ENCODE measurements at regions not wholly inside any gene's neighbourhood (a gene's known extent, or its start where the extent isn't known, plus 50 kb on each side); places are given as distances from the start of the nearest gene placed in this dataset.

- 10% methylated on average over 3 of the region's 3 CpGs for WGBS (ENCODE audit: low lambda C conversion rate)
- Histone ChIP-seq H3K4me2 (ENCODE audit: low read depth, low read length) (no peak overlapping the region), H3K9ac (ENCODE audit: insufficient read depth, low read depth, low read length) (no peak overlapping the region), H4K20me1 (ENCODE audit: insufficient read depth, low read length) (no peaks in the 10 kb centered on the region), H3K36me3 (replicated peaks in 1 of 2; ENCODE audit: control insufficient read depth in 1 of 2, insufficient read depth in 2 of 2, low read length in 2 of 2) (no peaks in the 10 kb centered on the region), H3K27me3 (ENCODE audit: control insufficient read depth in 1 of 2, insufficient read depth in 2 of 2, low read length in 2 of 2) (no peaks in the 10 kb centered on the region), H3K27ac (ENCODE audit: extremely low read length, insufficient read depth, low read length) (no peak overlapping the region), H3K9me3 (ENCODE audit: low read length) (no peaks in the 10 kb centered on the region), H3K79me2 (ENCODE audit: insufficient read depth, low read length) (no peaks in the 10 kb centered on the region), H3K4me3 (replicated peaks in 1 of 3; ENCODE audit: insufficient read depth in 1 of 3, low read depth in 2 of 3, low read length in 3 of 3) (no peak overlapping the region), H3K4me1 (ENCODE audit: insufficient read depth, low read length) (no peaks in the 10 kb centered on the region), H2AFZ (ENCODE audit: low read length) (no peak overlapping the region)
- ATAC-seq = no peak
- no TSS peak for BruUV-seq (replicated peaks)
- FAIRE-seq = no peak
- in situ Hi-C loops (cut with HindIII; ENCODE audit: extremely low pct_ligation_motif_present, low pct_unique_long_range_greater_than_20kb) = loop anchor here (25.0 kb wide), 1 partner anchor 658 kb away; the partner anchor contains the start of gene TGFB2
- ChIA-PET POLR2A (no interaction called here), CTCF (ENCODE audit: low intra/inter-chr PET ratio, low total read pairs) (no interaction called here)
- no peak for TF ChIP-seq CEBPB (IDR thresholded peaks at IDR 0.05; ENCODE audit: borderline replicate concordance, low read depth, low read length)
- TF ChIP-seq SNAPC2 (CRISPR knock-in tag; IDR thresholded peaks at IDR 0.05) = no peak
- TF ChIP-seq ZNF747 (CRISPR knock-in tag; IDR thresholded peaks at IDR 0.05; ENCODE audit: borderline replicate concordance) = no peak
- TF ChIP-seq ZNF660 (CRISPR knock-in tag; IDR thresholded peaks at IDR 0.05; ENCODE audit: borderline replicate concordance, low read depth) = no peak
- no peak for TF ChIP-seq ZBTB14 (CRISPR knock-in tag; IDR thresholded peaks at IDR 0.05)
- TF ChIP-seq ZNF605 (CRISPR knock-in tag; IDR thresholded peaks at IDR 0.05) = no peak
- no peak for TF ChIP-seq RXRB (CRISPR knock-in tag; IDR thresholded peaks at IDR 0.05; ENCODE audit: borderline replicate concordance)
- no peak for TF ChIP-seq ZNF329 (CRISPR knock-in tag; IDR thresholded peaks at IDR 0.05; ENCODE audit: low read depth)
- TF ChIP-seq KDM5A (IDR thresholded peaks at IDR 0.05; ENCODE audit: borderline replicate concordance, low read length) = no peak
- no peak for TF ChIP-seq NFE2L1 (CRISPR knock-in tag; IDR thresholded peaks at IDR 0.05; ENCODE audit: borderline replicate concordance)
- TF ChIP-seq ADNP (CRISPR knock-in tag; IDR thresholded peaks at IDR 0.05) = no peak
- no peak for TF ChIP-seq MXD1 (CRISPR knock-in tag; IDR thresholded peaks at IDR 0.05)
- no peak for TF ChIP-seq AKNA (CRISPR knock-in tag; IDR thresholded peaks at IDR 0.05; ENCODE audit: borderline replicate concordance)
- TF ChIP-seq HOXA7 (CRISPR knock-in tag; IDR thresholded peaks at IDR 0.05) = no peak
- DNase-seq (ENCODE audit: low spot score) = no peak
- intact Hi-C loops (cut with micrococcal nuclease; ENCODE audit: unreplicated experiment) = loop anchor here (10.0 kb wide), 1 partner anchor 320 kb away; no protein-coding TSS in a partner anchor
These were observed 178.5 kb upstream of the LYPLAL1 start for GRCh38 chr1:218995091-218995665.

Measured in HepG2 (cell line).